Thymus (tissue), 11 donors: ENCODE measurements at regions not wholly inside any gene's neighbourhood (a gene's known extent, or its start where the extent isn't known, plus 50 kb on each side); places are given as distances from the start of the nearest gene placed in this dataset.
"Not testable (repeated sequence)": the region's sequence is repeated elsewhere in the genome, so short reads cannot be mapped to it uniquely, and the experiment has no call there.

ENCODE experiments used
- DNase-seq, 9 donors: peaks; one replicate each; pipeline ENCODE4 v3.0.0-alpha.2; 2013; ENCODE audit warnings: low spot score in 9 of 9, low read depth in 6 of 9, missing footprints in 1 of 9
- H3K27ac ChIP-seq, 2 donors: one replicate each; pipeline ENCODE4 v1.5.1; 2013; ENCODE audit warnings: control low read depth in 1 of 2, low read depth in 1 of 2, low read length in 1 of 2, mild to moderate bottlenecking in 1 of 2, moderate library complexity in 1 of 2
- H3K27me3 ChIP-seq, 2 donors: one replicate each; pipeline ENCODE4 v1.5.1; 2013; ENCODE audit warnings: low read length in 1 of 2; ENCODE audit not compliant: control insufficient read depth in 2 of 2, insufficient read depth in 1 of 2
- H3K36me3 ChIP-seq, 2 donors: one replicate each; pipeline ENCODE4 v1.5.1; 2013; ENCODE audit warnings: low read length in 1 of 2, mild to moderate bottlenecking in 1 of 2, moderate library complexity in 1 of 2; ENCODE audit not compliant: control insufficient read depth in 2 of 2, insufficient read depth in 2 of 2
- H3K4me1 ChIP-seq, 2 donors: one replicate each; pipeline ENCODE4 v1.5.1; 2013; ENCODE audit warnings: low read length in 2 of 2; ENCODE audit not compliant: control insufficient read depth in 2 of 2, insufficient read depth in 2 of 2
- H3K4me3 ChIP-seq, 2 donors: one replicate each; pipeline ENCODE4 v1.5.1; 2013; ENCODE audit warnings: low read length in 2 of 2, control low read depth in 1 of 2, mild to moderate bottlenecking in 1 of 2
- H3K9me3 ChIP-seq, 2 donors: one replicate each; pipeline ENCODE4 v1.5.1; 2013; ENCODE audit warnings: low read length in 1 of 2, mild to moderate bottlenecking in 1 of 2; ENCODE audit not compliant: control insufficient read depth in 2 of 2, insufficient read depth in 1 of 2
- WGBS: extraction: QIAGEN DNeasy Blood & Tissue Kit; methylation state at CpG from one replicate; pipeline ENCODE4 v1.1.7; 2013; 5-methylcytosine and 5-hydroxymethylcytosine counted together
- donor health status: healthy.

GRCh38 chrX:121163443-121163842, 116.0 kb downstream of the GLUD2 start:
- 96% methylated on average over 6 of the region's 6 CpGs for WGBS
- H3K36me3 ChIP-seq, result no peaks in the 10 kb centered on the region
- no peaks in the 10 kb centered on the region for H3K27me3 ChIP-seq
- H3K9me3 ChIP-seq, result no peaks in the 10 kb centered on the region
- H3K27ac ChIP-seq, result no peak overlapping the region
- H3K4me3 ChIP-seq, result no peak overlapping the region
- H3K4me1 ChIP-seq, result no peaks in the 10 kb centered on the region
- no peak for DNase-seq

GRCh38 chrX:121165930-121166359, 118.5 kb downstream of the GLUD2 start:
- WGBS, result 61% methylated on average over 2 of the region's 2 CpGs
- no peak for DNase-seq
- H3K4me3 ChIP-seq, result no peak overlapping the region
- no peaks in the 10 kb centered on the region for H3K4me1 ChIP-seq
- no peak overlapping the region for H3K27ac ChIP-seq
- no peaks in the 10 kb centered on the region for H3K36me3 ChIP-seq
- H3K9me3 ChIP-seq, result no peaks in the 10 kb centered on the region
- H3K27me3 ChIP-seq, result no peaks in the 10 kb centered on the region

- H3K36me3 ChIP-seq, result no peaks in the 10 kb centered on the region
- no peak for DNase-seq
- 89% methylated on average over 2 of the region's 2 CpGs for WGBS
- no peak overlapping the region for H3K4me3 ChIP-seq
- H3K4me1 ChIP-seq, result no peaks in the 10 kb centered on the region
- no peaks in the 10 kb centered on the region for H3K9me3 ChIP-seq
- no peak overlapping the region for H3K27ac ChIP-seq
- H3K27me3 ChIP-seq, result no peaks in the 10 kb centered on the region
Observed at GRCh38 chrX:121169099-121170035, 122.0 kb downstream of the GLUD2 start.

GRCh38 chrX:121172703-121173102, 125.3 kb downstream of the GLUD2 start:
- Histone ChIP-seq H3K27me3 (no peaks in the 10 kb centered on the region), H3K27ac (no peak overlapping the region), H3K4me1 (no peaks in the 10 kb centered on the region), H3K9me3 (no peaks in the 10 kb centered on the region), H3K4me3 (no peak overlapping the region), H3K36me3 (no peaks in the 10 kb centered on the region)
- DNase-seq, result no peak
- WGBS, result 96% methylated on average over 2 of the region's 2 CpGs

- no peak for DNase-seq
- H3K27ac ChIP-seq, result no peak overlapping the region
- no peaks in the 10 kb centered on the region for H3K36me3 ChIP-seq
- H3K4me1 ChIP-seq, result no peaks in the 10 kb centered on the region
- no peaks in the 10 kb centered on the region for H3K9me3 ChIP-seq
- no peak overlapping the region for H3K4me3 ChIP-seq
- 81% methylated on average over 1 of the region's 1 CpG for WGBS
- H3K27me3 ChIP-seq, result no peaks in the 10 kb centered on the region
Observed at GRCh38 chrX:121179972-121180371, 132.6 kb downstream of the GLUD2 start.

- no peaks in the 10 kb centered on the region for H3K27me3 ChIP-seq
- no peak for DNase-seq
- 93% methylated on average over 10 of the region's 10 CpGs for WGBS
Observed at GRCh38 chrX:121191779-121192178, 144.4 kb downstream of the GLUD2 start.

GRCh38 chrX:121195719-121196118, 148.3 kb downstream of the GLUD2 start:
- no peaks in the 10 kb centered on the region for H3K27me3 ChIP-seq
- DNase-seq, result no peak
- no peaks in the 10 kb centered on the region for H3K4me1 ChIP-seq
- WGBS, result 73% methylated on average over 2 of the region's 2 CpGs
- H3K9me3 ChIP-seq, result no peaks in the 10 kb centered on the region
- no peaks in the 10 kb centered on the region for H3K36me3 ChIP-seq
- no peak overlapping the region for H3K4me3 ChIP-seq
- no peak overlapping the region for H3K27ac ChIP-seq

More at GRCh38 chrX:121191779-121192178, 144.4 kb downstream of the GLUD2 start:
- Histone ChIP-seq H3K4me1 (no peaks in the 10 kb centered on the region), H3K9me3 (no peaks in the 10 kb centered on the region), H3K4me3 (no peak overlapping the region), H3K36me3 (no peaks in the 10 kb centered on the region), H3K27ac (no peak overlapping the region)

- not testable (repeated sequence) for H3K9me3 ChIP-seq, H3K27ac ChIP-seq, H3K4me1 ChIP-seq, H3K27me3 ChIP-seq, H3K4me3 ChIP-seq, DNase-seq, H3K36me3 ChIP-seq
- WGBS, result 92% methylated on average over 11 of the region's 11 CpGs
Observed at GRCh38 chrX:121196872-121197444, 149.5 kb downstream of the GLUD2 start.

GRCh38 chrX:121208563-121208962, 161.2 kb downstream of the GLUD2 start:
- DNase-seq, result no peak
- no peaks in the 10 kb centered on the region for H3K9me3 ChIP-seq
- H3K4me1 ChIP-seq, result no peaks in the 10 kb centered on the region
- H3K27me3 ChIP-seq, result no peaks in the 10 kb centered on the region
- no peak overlapping the region for H3K4me3 ChIP-seq
- H3K36me3 ChIP-seq, result no peaks in the 10 kb centered on the region
- no peak overlapping the region for H3K27ac ChIP-seq
- 91% methylated on average over 2 of the region's 2 CpGs for WGBS
